GM23338 (cell line): ENCODE measurements at regions not wholly inside any gene's neighbourhood (a gene's known extent, or its start where the extent isn't known, plus 50 kb on each side); places are given as distances from the start of the nearest gene placed in this dataset.

Experiments used
- ATAC-seq: fragments of 200-7000 bp; cut with Tn5 transposase; 3 replicates; pipeline ENCODE4 v1.9.1; 2020
- DNase-seq: peaks from one replicate; pipeline ENCODE4 v3.0.0-alpha.2; 2015; ENCODE audit warnings: low spot score
- H2AFZ ChIP-seq: fragments of 200-600 bp; sonication (generic); 2 replicates; pipeline ENCODE4 v1.8.0; 2016; ENCODE audit warnings: antibody characterized with exemption, mild to moderate bottlenecking, moderate library complexity
- H3F3A ChIP-seq: fragments of 200-600 bp; sonication (generic); replicated peaks from 2 replicates; pipeline ENCODE4 v1.8.0; 2017; ENCODE audit warnings: antibody characterized with exemption, mixed run types, low read depth
- H3K27ac ChIP-seq: fragments of 200-600 bp; sonication (generic); 2 replicates; pipeline ENCODE4 v1.6.1; 2016; ENCODE audit warnings: low read depth
- H3K27me3 ChIP-seq: fragments of 200-600 bp; sonication (generic); 2 replicates; pipeline ENCODE4 v1.8.0; 2016; ENCODE audit warnings: mild to moderate bottlenecking, mixed run types, moderate library complexity; ENCODE audit not compliant: insufficient read depth
- H3K36me3 ChIP-seq: fragments of 200-600 bp; sonication (generic); 2 replicates; pipeline ENCODE4 v1.8.0; 2016; ENCODE audit warnings: mild to moderate bottlenecking; ENCODE audit not compliant: insufficient read depth
- H3K4me1 ChIP-seq: fragments of 200-600 bp; sonication (generic); 2 replicates; pipeline ENCODE4 v1.8.0; 2016; ENCODE audit warnings: mild to moderate bottlenecking, moderate library complexity; ENCODE audit not compliant: insufficient read depth
- H3K4me2 ChIP-seq: fragments of 200-600 bp; sonication (generic); 2 replicates; pipeline ENCODE4 v1.7.1; 2017; ENCODE audit warnings: mixed run types
- H3K4me3 ChIP-seq: fragments of 200-600 bp; sonication (generic); 2 replicates; pipeline ENCODE4 v1.6.1; 2016; ENCODE audit warnings: mixed run types
- H3K79me2 ChIP-seq: fragments of 200-600 bp; sonication (generic); replicated peaks from 2 replicates; pipeline ENCODE4 v1.8.0; 2017; ENCODE audit warnings: mild to moderate bottlenecking; ENCODE audit not compliant: insufficient read depth
- H3K9me2 ChIP-seq: fragments of 200-600 bp; sonication (generic); 2 replicates; pipeline ENCODE4 v1.8.0; 2017; ENCODE audit not compliant: insufficient read depth
- H4K20me1 ChIP-seq: fragments of 200-600 bp; sonication (generic); replicated peaks from 2 replicates; pipeline ENCODE4 v1.8.0; 2017; ENCODE audit warnings: mild to moderate bottlenecking; ENCODE audit not compliant: insufficient read depth
- H3K27ac Mint-ChIP-seq: 2 replicates; pipeline ENCODE4 v1.8.0; 2020; ENCODE audit warnings: inconsistent platforms, mild to moderate bottlenecking, moderate library complexity, mixed read lengths
- H3K27me3 Mint-ChIP-seq: 3 replicates; pipeline ENCODE4 v1.8.0; 2022; ENCODE audit warnings: low read depth, mild to moderate bottlenecking, moderate library complexity, mixed read lengths, inconsistent platforms; ENCODE audit not compliant: insufficient read depth, poor library complexity
- H3K36me3 Mint-ChIP-seq: 3 replicates; pipeline ENCODE4 v1.8.0; 2021; ENCODE audit warnings: low read depth, mild to moderate bottlenecking, inconsistent platforms, moderate library complexity, mixed read lengths
- H3K4me1 Mint-ChIP-seq: 3 replicates; pipeline ENCODE4 v1.8.0; 2020; ENCODE audit warnings: mild to moderate bottlenecking, inconsistent platforms, mixed read lengths
- H3K4me3 Mint-ChIP-seq: 3 replicates; pipeline ENCODE4 v1.8.0; 2021; ENCODE audit warnings: moderate library complexity, mild to moderate bottlenecking, inconsistent platforms, mixed read lengths
- H3K9me3 Mint-ChIP-seq: 3 replicates; pipeline ENCODE4 v1.8.0; 2020; ENCODE audit warnings: moderate library complexity, mild to moderate bottlenecking, inconsistent platforms, mixed read lengths
- CREB1 ChIP-seq: fragments of 250-450 bp; sonication (Bioruptor Pico); IDR thresholded peaks from 2 replicates; pipeline ENCODE4 v1.5.0; 2020; ENCODE audit warnings: low read depth, mild to moderate bottlenecking, moderate library complexity
- CTCF ChIP-seq, 2 experiments: fragments of 200-600 bp in 1 of 2; sonication (generic) in 1 of 2; conservative IDR thresholded peaks; 2 replicates each; pipeline versions ENCODE4 v1.5.1 to v1.6.1; 2016 to 2017; ENCODE audit warnings: antibody characterized with exemption in 2 of 2, low read depth in 2 of 2, mild to moderate bottlenecking in 2 of 2, moderate library complexity in 1 of 2
- EZH2 ChIP-seq: fragments of 200-600 bp; sonication (generic); IDR thresholded peaks from one replicate; pipeline ENCODE4 v1.8.0; 2017; ENCODE audit warnings: antibody characterized with exemption, mild to moderate bottlenecking, low read depth; ENCODE audit not compliant: unreplicated experiment
- EZH2phosphoT487 ChIP-seq: fragments of 200-600 bp; sonication (generic); IDR thresholded peaks from one replicate; pipeline ENCODE4 v1.8.1; 2018; ENCODE audit warnings: antibody characterized with exemption; ENCODE audit not compliant: unreplicated experiment
- JUNB ChIP-seq: IDR thresholded peaks from one replicate; pipeline ENCODE4 v1.6.1; 2016; ENCODE audit warnings: antibody characterized with exemption; ENCODE audit not compliant: unreplicated experiment
- NANOG ChIP-seq: IDR thresholded peaks from 2 replicates; pipeline ENCODE4 v1.6.1; 2016; ENCODE audit warnings: antibody characterized with exemption, borderline replicate concordance
- REST ChIP-seq: IDR thresholded peaks from one replicate; pipeline ENCODE4 v1.6.1; 2018; ENCODE audit warnings: antibody characterized with exemption; ENCODE audit not compliant: unreplicated experiment
- ZNF114 ChIP-seq: fragments of 250-450 bp; sonication (Bioruptor Pico); IDR thresholded peaks from 2 replicates; pipeline ENCODE4 v1.5.0; 2020; ENCODE audit warnings: mild to moderate bottlenecking, moderate library complexity
- ZNF331 ChIP-seq: fragments of 250-450 bp; sonication (Bioruptor Pico); IDR thresholded peaks from 2 replicates; pipeline ENCODE4 v1.5.0; 2020; ENCODE audit warnings: low read depth, mild to moderate bottlenecking, moderate library complexity
- ZNF462 ChIP-seq: fragments of 250-450 bp; sonication (Bioruptor Pico); IDR thresholded peaks from 2 replicates; pipeline ENCODE4 v1.5.0; 2020; ENCODE audit warnings: mild to moderate bottlenecking, moderate library complexity

GRCh38 chr7:133165001-133165400 is 83.1 kb upstream of the CHCHD3 start (continued):
- TF ChIP-seq REST (no peak), ZNF331 (CRISPR knock-in tag) (no peak)

- Mint-ChIP-seq H3K27me3 (no peaks in the 10 kb centered on the region), H3K36me3 (no peaks in the 10 kb centered on the region), H3K27ac (no peak overlapping the region), H3K4me1 (peaks cover 22% of the 10 kb centered on the region), H3K4me3 (no peak overlapping the region), H3K9me3 (no peaks in the 10 kb centered on the region)
- Histone ChIP-seq H3K36me3 (no peaks in the 10 kb centered on the region), H3K79me2 (no peaks in the 10 kb centered on the region), H4K20me1 (no peaks in the 10 kb centered on the region), H3F3A (no peaks in the 10 kb centered on the region), H3K27ac (no peak overlapping the region), H3K9me2 (0 out of 2 replicates have a peak, but pooled peaks cover 7% of the 10 kb centered on the region), H3K4me2 (no peak overlapping the region), H2AFZ (peak overlapping the region; percentile 11; the same call in 1 of the 2 replicates), H3K4me3 (no peak overlapping the region), H3K27me3 (no peaks in the 10 kb centered on the region), H3K4me1 (no peaks in the 10 kb centered on the region)
- DNase-seq (no peak), ATAC-seq (no peak)
- no peak for TF ChIP-seq EZH2phosphoT487
- no peak for TF ChIP-seq ZNF114
- no peak for TF ChIP-seq NANOG
- no peak for TF ChIP-seq REST
- no peak for TF ChIP-seq JUNB
- no peak for TF ChIP-seq CREB1 (CRISPR knock-in tag)
- TF ChIP-seq EZH2 = no peak
- no peak for TF ChIP-seq ZNF331 (CRISPR knock-in tag)
- no peak for TF ChIP-seq ZNF462 (CRISPR knock-in tag)
- TF ChIP-seq CTCF (conservative IDR thresholded peaks at IDR 0.05; ENCODE audit: low read depth in 2 of 2) = no peak
Observed at GRCh38 chr7:133165529-133165928, 83.6 kb upstream of the CHCHD3 start.
